CD4-positive, alpha-beta T cell treated with Interleukin-10 for 1 hour (primary cell): ENCODE measurements at regions not wholly inside any gene's neighbourhood (a gene's known extent, or its start where the extent isn't known, plus 50 kb on each side); places are given as distances from the start of the nearest gene placed in this dataset.
"Not testable (repeated sequence)": the region's sequence is repeated elsewhere in the genome, so short reads cannot be mapped to it uniquely, and the experiment has no call there.

Source experiments
- DNase-seq: peaks from one replicate; pipeline ENCODE4 v3.0.0-alpha.2; 2020

- no peak for DNase-seq
Observed at GRCh38 chr2:12882393-12882792, 165.7 kb downstream of the TRIB2 start.

GRCh38 chr2:12883906-12884305 is 167.2 kb downstream of the TRIB2 start:
- no peak for DNase-seq

GRCh38 chr2:12884713-12885282 is 168.1 kb downstream of the TRIB2 start:
- no peak for DNase-seq

GRCh38 chr2:12890066-12890465 is 173.3 kb downstream of the TRIB2 start:
- DNase-seq = no peak

- no peak for DNase-seq
Observed at GRCh38 chr2:12890481-12890991, 173.8 kb downstream of the TRIB2 start.

- no peak for DNase-seq
Observed at GRCh38 chr2:12895017-12895416, 178.3 kb downstream of the TRIB2 start.

- DNase-seq = no peak
Observed at GRCh38 chr2:12896318-12896982, 179.7 kb downstream of the TRIB2 start.

GRCh38 chr2:12897181-12897580 is 180.4 kb downstream of the TRIB2 start:
- DNase-seq = peak; percentile 3

- no peak for DNase-seq
Observed at GRCh38 chr2:12903272-12903671, 186.5 kb downstream of the TRIB2 start.

- DNase-seq = no peak
Observed at GRCh38 chr2:12910431-12910830, 193.7 kb downstream of the TRIB2 start.

- no peak for DNase-seq
Observed at GRCh38 chr2:12915787-12916186, 199.1 kb downstream of the TRIB2 start.

- DNase-seq = no peak
Observed at GRCh38 chr2:12918138-12918834, 201.6 kb downstream of the TRIB2 start.

- no peak for DNase-seq
Observed at GRCh38 chr2:12918835-12919445, 202.2 kb downstream of the TRIB2 start.

GRCh38 chr2:12921321-12921720 is 204.6 kb downstream of the TRIB2 start:
- no peak for DNase-seq

GRCh38 chr2:12923907-12924610 is 207.3 kb downstream of the TRIB2 start:
- DNase-seq = no peak

GRCh38 chr2:12926641-12927040 is 209.9 kb downstream of the TRIB2 start:
- DNase-seq = not testable (repeated sequence)

GRCh38 chr2:12928197-12928774 is 211.6 kb downstream of the TRIB2 start:
- no peak for DNase-seq

- no peak for DNase-seq
Observed at GRCh38 chr2:12928775-12929401, 212.2 kb downstream of the TRIB2 start.

GRCh38 chr2:12929758-12930157 is 213.0 kb downstream of the TRIB2 start:
- no peak for DNase-seq

GRCh38 chr2:12930391-12930790 is 213.7 kb downstream of the TRIB2 start:
- no peak for DNase-seq

GRCh38 chr2:12931186-12931844 is 214.6 kb downstream of the TRIB2 start:
- DNase-seq = peak; percentile 32

- no peak for DNase-seq
Observed at GRCh38 chr2:12932192-12932591, 215.5 kb downstream of the TRIB2 start.
